ENCODE measurements at regions not wholly inside any gene's neighbourhood (a gene's known extent, or its start where the extent isn't known, plus 50 kb on each side); places are given as distances from the start of the nearest gene placed in this dataset.

DNA sequence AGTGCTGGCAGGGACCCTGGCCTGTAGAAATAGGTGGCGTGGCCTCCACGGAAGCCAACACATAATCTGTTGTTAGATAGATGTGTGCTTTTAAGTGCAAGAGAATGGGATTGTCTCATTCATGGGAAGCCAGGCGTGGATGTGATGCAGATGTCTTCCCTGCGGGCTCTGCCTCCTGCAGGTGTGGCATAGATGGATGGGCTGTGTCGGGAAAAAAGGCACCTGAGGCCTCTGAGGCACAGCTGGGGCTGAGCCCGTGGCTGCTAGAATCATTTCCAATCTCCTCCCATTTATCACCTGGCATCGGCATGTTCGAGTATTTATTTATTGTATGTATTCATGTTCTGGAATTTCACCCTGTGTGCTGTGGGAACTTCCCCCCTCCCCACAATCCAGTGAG lies 353.4 kb upstream of the AJAP1 start:
- no peak overlapping the region for H3K27ac Mint-ChIP-seq
- no peak overlapping the region for H3K4me3 Mint-ChIP-seq
- peaks cover 7 to 11% (median 9%) of the 10 kb centered on the region in 3 donors for H3K9me3 Mint-ChIP-seq
- no peaks in the 10 kb centered on the region for H3K27me3 Mint-ChIP-seq
- H3K36me3 Mint-ChIP-seq = no peaks in the 10 kb centered on the region
- H3K4me1 Mint-ChIP-seq = peaks cover 0 to 1% (median 0%) of the 10 kb centered on the region in 3 donors

DNA sequence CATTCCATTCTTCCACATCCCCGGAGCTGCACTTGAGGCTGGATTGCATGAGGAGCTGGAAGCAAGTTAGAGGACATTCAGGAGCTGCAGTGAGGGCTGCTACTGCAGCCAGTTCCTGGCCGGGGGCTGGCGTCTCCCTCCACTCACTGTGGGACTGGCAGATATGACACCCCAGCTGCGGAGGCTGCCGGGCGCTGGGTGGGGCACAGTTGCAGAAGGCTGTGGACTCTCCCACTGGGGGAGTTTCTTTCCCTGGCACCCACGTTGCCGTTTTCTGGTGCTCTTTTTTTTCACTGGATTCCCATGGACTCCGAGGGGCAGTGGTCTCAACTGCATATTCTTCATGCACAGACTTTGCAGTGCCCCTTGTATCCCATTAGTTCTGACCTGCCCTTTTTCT lies 351.1 kb upstream of the AJAP1 start:
- H3K36me3 Mint-ChIP-seq = no peaks in the 10 kb centered on the region

DNA sequence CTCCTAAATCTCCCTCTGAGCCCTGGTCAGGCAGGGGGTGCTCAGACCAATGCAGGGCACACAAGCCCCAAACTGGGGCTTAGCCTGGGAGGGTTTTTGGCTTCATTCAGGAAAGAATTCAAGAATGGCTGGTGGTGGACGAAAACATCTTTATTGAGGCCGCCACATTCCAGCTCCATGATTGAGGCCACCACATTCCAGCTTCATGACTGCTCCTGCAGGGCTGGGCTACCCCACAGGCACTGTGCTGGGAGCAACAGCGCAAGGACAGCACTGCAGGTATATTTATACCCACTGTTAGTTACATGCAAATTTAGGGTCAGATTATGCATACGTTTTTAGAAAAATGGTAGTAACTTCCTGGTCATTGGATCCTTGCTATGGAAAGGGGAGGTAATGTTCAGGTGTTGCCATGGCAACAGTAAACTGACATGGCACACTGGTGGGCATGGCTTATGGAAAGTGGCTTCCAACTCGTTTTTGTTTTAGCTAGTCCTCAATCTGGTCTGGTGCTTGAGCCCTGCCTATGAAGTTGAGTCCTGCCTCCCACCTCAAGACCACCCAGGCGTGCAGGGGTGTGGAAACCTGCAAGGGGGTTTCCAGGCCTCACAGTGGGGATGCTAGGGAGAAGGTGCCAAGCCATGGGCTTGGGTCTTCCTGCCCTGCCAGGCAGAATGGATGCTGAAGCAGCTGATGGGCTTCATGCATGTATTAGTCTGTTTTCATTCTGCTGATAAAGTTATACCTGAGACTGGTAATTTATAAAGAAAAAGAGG lies 348.7 kb upstream of the AJAP1 start:
- Mint-ChIP-seq H3K36me3 (no peaks in the 10 kb centered on the region), H3K4me1 (peaks cover 0 to 2% (median 1%) of the 10 kb centered on the region in 3 donors), H3K27me3 (peaks cover 5% of the 10 kb centered on the region), H3K9me3 (peaks cover 0 to 6% (median 4%) of the 10 kb centered on the region in 3 donors), H3K27ac (no peak overlapping the region), H3K4me3 (no peak overlapping the region)

More for the DNA sequence above, 351.1 kb upstream of the AJAP1 start:
- H3K27ac Mint-ChIP-seq = no peak overlapping the region
- peaks cover 0 to 7% (median 6%) of the 10 kb centered on the region in 3 donors for H3K9me3 Mint-ChIP-seq
- H3K4me3 Mint-ChIP-seq = no peak overlapping the region
- H3K27me3 Mint-ChIP-seq = peaks cover 3% of the 10 kb centered on the region
- peaks cover 0 to 1% (median 0%) of the 10 kb centered on the region in 3 donors for H3K4me1 Mint-ChIP-seq

GRCh38 chr1:4306559-4307467 lies 347.6 kb upstream of the AJAP1 start:
- Mint-ChIP-seq H3K27ac (no peak overlapping the region), H3K9me3 (peaks cover 4 to 6% (median 4%) of the 10 kb centered on the region in 3 donors), H3K27me3 (peaks cover 5% of the 10 kb centered on the region), H3K4me1 (peaks cover 0 to 4% (median 1%) of the 10 kb centered on the region in 3 donors), H3K4me3 (peak overlapping the region in 1 of 4 donors; percentile 56), H3K36me3 (no peaks in the 10 kb centered on the region)

- Mint-ChIP-seq H3K4me3 (no peak overlapping the region), H3K36me3 (no peaks in the 10 kb centered on the region), H3K9me3 (peaks cover 4 to 9% (median 6%) of the 10 kb centered on the region in 3 donors), H3K4me1 (peaks cover 0 to 4% (median 1%) of the 10 kb centered on the region in 3 donors), H3K27me3 (peaks cover 5% of the 10 kb centered on the region), H3K27ac (no peak overlapping the region)
Measured at GRCh38 chr1:4307468-4307845, 347.0 kb upstream of the AJAP1 start.

- Mint-ChIP-seq H3K27ac (no peak overlapping the region), H3K4me3 (no peak overlapping the region), H3K9me3 (peaks cover under 1 to 9% (median 2%) of the 10 kb centered on the region in 3 donors), H3K27me3 (peaks cover 5% of the 10 kb centered on the region), H3K36me3 (no peaks in the 10 kb centered on the region), H3K4me1 (peaks cover 0 to 4% (median 0%) of the 10 kb centered on the region in 3 donors)
Measured at GRCh38 chr1:4307911-4308545, 346.4 kb upstream of the AJAP1 start.

DNA sequence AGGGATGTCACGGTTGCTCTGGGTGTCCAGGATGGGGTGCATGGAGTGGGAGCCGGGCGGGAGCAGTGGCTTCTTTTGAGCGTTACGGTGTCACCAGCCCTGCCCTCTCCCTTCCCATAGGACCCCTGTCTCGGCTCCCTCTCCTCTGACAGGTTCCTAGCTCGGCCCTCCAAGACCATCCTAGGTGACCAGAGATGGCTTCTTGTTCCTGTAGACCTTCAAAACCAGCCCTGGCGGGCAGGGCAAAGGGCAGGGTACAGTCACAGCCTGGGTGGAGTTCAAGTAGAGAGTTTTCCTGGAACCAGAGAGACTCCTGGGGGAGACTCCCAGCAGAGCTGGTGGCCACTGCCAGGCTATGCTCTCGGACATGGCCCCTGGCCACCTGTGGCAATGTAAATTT lies 345.6 kb upstream of the AJAP1 start:
- Mint-ChIP-seq H3K9me3 (peaks cover 0 to 15% (median 7%) of the 10 kb centered on the region in 3 donors), H3K36me3 (no peaks in the 10 kb centered on the region), H3K27me3 (peaks cover 5% of the 10 kb centered on the region), H3K4me3 (peak overlapping the region in 1 of 4 donors; percentile 37), H3K4me1 (peaks cover 0 to 4% (median 0%) of the 10 kb centered on the region in 3 donors), H3K27ac (no peak overlapping the region)

DNA sequence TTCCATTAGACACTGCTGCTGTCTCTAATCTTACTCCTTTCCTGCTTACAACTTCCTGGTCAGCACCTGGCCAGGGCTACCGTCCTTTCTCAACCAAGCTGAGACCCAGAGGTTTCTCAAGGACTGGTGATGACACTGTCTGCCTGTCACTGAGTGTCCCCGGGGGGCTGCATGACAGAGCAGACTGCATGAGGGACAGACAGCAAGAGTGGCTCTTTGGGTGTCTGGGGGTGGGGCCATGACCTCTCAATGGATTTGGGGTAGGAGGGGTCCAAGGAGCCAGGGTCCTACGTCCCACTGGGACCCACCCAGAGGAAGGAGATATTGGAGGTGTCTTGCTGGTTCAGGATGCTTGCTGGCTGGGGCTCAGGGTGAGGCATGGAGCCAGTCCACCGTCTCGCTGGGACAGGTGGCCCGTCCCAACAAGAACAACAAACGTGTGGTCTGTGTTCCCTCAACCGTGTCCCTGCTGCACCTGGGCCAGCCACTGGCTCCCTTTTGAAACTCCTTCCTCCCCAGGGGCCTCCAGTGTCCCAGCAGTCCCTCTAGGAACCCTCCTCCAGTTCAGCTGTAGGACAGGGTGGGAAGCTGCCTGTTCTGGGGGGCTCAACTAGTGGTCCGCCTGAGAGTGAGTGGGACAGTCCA lies 344.6 kb upstream of the AJAP1 start:
- peaks cover 0 to 4% (median 0%) of the 10 kb centered on the region in 3 donors for H3K4me1 Mint-ChIP-seq
- peaks cover 5% of the 10 kb centered on the region for H3K27me3 Mint-ChIP-seq
- no peak overlapping the region for H3K27ac Mint-ChIP-seq
- H3K9me3 Mint-ChIP-seq = peaks cover 4 to 20% (median 7%) of the 10 kb centered on the region in 3 donors
- no peaks in the 10 kb centered on the region for H3K36me3 Mint-ChIP-seq
- no peak overlapping the region for H3K4me3 Mint-ChIP-seq

DNA sequence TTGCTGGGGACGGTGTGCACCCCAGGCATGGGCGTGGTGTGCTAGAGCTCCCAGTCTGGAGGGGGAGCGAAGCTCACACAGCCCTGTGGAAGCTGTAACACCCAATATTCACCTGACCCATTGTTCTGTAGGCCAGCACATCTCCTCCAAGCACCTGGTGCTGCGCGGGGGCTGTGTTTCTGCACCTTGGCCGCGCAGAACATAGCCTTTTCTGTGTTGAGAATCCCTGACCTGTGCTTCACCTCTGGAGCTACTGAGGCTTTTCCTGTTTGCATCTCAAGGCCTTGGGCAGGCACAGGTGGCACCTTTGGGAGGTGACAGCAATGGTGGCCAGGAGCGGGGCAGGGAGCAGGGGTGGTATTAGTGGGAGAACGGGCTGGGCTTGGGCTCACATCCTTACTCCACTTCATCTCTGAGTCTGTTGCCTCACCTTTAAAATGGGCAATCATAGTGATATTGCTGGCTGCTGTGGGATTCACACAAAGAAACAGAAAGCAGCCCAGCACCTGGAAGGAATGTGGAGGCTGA lies 343.9 kb upstream of the AJAP1 start:
- Mint-ChIP-seq H3K36me3 (no peaks in the 10 kb centered on the region), H3K4me1 (peaks cover 0 to 4% (median 0%) of the 10 kb centered on the region in 3 donors), H3K27me3 (peaks cover 5% of the 10 kb centered on the region), H3K27ac (no peak overlapping the region), H3K4me3 (no peak overlapping the region), H3K9me3 (peaks cover 6 to 25% (median 7%) of the 10 kb centered on the region in 3 donors)

GRCh38 chr1:4312024-4312423 lies 342.4 kb upstream of the AJAP1 start:
- peaks cover 6 to 25% (median 8%) of the 10 kb centered on the region in 3 donors for H3K9me3 Mint-ChIP-seq
- peaks cover 0 to 4% (median 0%) of the 10 kb centered on the region in 3 donors for H3K4me1 Mint-ChIP-seq
- no peaks in the 10 kb centered on the region for H3K36me3 Mint-ChIP-seq
- H3K27ac Mint-ChIP-seq = no peak overlapping the region
- peaks cover 8% of the 10 kb centered on the region for H3K27me3 Mint-ChIP-seq
- no peak overlapping the region for H3K4me3 Mint-ChIP-seq

DNA sequence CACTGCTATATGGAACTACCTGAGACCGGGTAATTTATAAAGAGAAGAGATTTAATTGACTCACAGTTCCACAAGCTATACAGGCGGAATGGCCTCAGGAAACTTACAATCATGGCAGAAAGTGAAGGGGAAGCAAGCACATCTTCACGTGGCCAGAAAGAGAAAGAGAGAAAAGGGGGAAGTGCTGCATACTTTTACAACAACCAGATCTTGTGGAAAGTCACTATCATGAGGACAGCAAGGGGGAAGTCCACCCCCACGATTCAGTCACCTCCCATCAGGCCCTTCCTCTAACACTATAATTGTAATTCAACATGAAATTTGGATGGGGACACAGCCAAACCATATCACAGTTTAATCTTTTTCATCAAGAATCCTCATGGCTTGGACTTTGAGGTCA lies 339.2 kb upstream of the AJAP1 start:
- Mint-ChIP-seq H3K36me3 (no peaks in the 10 kb centered on the region), H3K9me3 (peaks cover 6 to 25% (median 8%) of the 10 kb centered on the region in 3 donors), H3K4me3 (no peak overlapping the region), H3K27me3 (peaks cover 3% of the 10 kb centered on the region), H3K27ac (no peak overlapping the region), H3K4me1 (peaks cover 0 to 2% (median 0%) of the 10 kb centered on the region in 3 donors)

DNA sequence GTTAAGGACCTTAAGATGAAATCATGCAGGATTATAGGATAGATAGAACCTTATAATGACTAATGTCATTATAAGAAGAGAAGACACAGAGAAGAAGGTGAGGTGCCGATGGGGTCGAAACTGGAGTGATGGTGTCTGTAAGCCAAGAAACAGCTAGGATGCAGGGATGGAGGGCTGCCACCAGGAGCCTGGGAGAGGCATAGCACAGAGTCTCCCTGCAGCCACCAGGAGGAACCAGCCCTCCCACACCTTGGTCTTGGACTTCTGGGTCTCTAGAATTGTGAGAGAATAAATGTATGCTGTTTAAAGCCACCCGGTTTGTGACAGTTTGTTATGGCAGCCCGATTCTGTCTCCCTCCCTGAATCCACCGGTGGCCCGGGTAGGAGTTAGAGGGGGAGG lies 337.2 kb upstream of the AJAP1 start:
- H3K27me3 Mint-ChIP-seq = peaks cover 3% of the 10 kb centered on the region
- H3K27ac Mint-ChIP-seq = no peak overlapping the region
- no peaks in the 10 kb centered on the region for H3K4me1 Mint-ChIP-seq
- no peak overlapping the region for H3K4me3 Mint-ChIP-seq
- peaks cover 6 to 23% (median 12%) of the 10 kb centered on the region in 3 donors for H3K9me3 Mint-ChIP-seq
- no peaks in the 10 kb centered on the region for H3K36me3 Mint-ChIP-seq

DNA sequence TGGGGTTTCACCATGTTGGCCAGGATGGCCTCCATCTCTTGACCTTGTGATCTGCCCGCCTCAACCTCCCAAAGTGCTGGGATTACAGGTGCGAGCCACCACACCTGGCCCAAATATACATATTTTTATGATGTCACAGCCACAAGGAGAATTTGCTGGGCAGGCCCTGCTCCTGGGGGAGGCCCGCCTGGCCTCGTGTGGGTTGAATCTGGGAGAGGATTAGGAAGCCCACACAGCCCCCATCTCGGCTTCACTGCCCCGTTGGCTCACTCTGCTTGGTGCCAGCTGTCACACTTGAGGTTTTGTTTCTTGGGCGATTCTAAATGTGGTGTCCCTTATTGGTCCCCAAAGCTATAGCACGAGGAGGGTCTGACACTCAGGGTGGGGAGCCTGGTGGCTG lies 335.7 kb upstream of the AJAP1 start:
- H3K9me3 Mint-ChIP-seq = peaks cover 5 to 15% (median 6%) of the 10 kb centered on the region in 3 donors
- peak overlapping the region in 1 of 4 donors; percentile 58 for H3K4me3 Mint-ChIP-seq
- no peaks in the 10 kb centered on the region for H3K36me3 Mint-ChIP-seq
- no peak overlapping the region for H3K27ac Mint-ChIP-seq
- no peaks in the 10 kb centered on the region for H3K4me1 Mint-ChIP-seq
- peaks cover 3% of the 10 kb centered on the region for H3K27me3 Mint-ChIP-seq

GRCh38 chr1:4319496-4319895 lies 334.9 kb upstream of the AJAP1 start:
- Mint-ChIP-seq H3K9me3 (peaks cover 5 to 13% (median 5%) of the 10 kb centered on the region in 3 donors), H3K27ac (no peak overlapping the region), H3K36me3 (no peaks in the 10 kb centered on the region), H3K4me3 (peak overlapping the region in 1 of 4 donors; percentile 58), H3K4me1 (no peaks in the 10 kb centered on the region), H3K27me3 (peaks cover 3% of the 10 kb centered on the region)
